ENCODE measurements at regions not wholly inside any gene's neighbourhood (a gene's known extent, or its start where the extent isn't known, plus 50 kb on each side); places are given as distances from the start of the nearest gene placed in this dataset.
"Not testable (repeated sequence)": the region's sequence is repeated elsewhere in the genome, so short reads cannot be mapped to it uniquely, and the experiment has no call there.

GRCh38 chr10:9160275-9160674 lies 1105.8 kb downstream of the GATA3 start:
- no peak overlapping the region for H3K4me3 ChIP-seq (ENCODE audit: extremely low read depth, insufficient read depth, low read length, poor library complexity, severe bottlenecking)
- H3K27ac ChIP-seq (ENCODE audit: low read depth, low read length, severe bottlenecking), result no peak overlapping the region
- no peaks in the 10 kb centered on the region for H3K4me1 ChIP-seq (ENCODE audit: control insufficient read depth, insufficient read depth, low read length, poor library complexity, severe bottlenecking)
- 50 to 82% methylated on average over 1 to 2 of the region's 2 CpGs for WGBS, 2 experiments (ENCODE audit: insufficient coverage in 2 of 2)
- H3K9me3 ChIP-seq (ENCODE audit: control insufficient read depth, low read length), result peaks cover 15% of the 10 kb centered on the region
- H3K36me3 ChIP-seq (ENCODE audit: control insufficient read depth, insufficient read depth, low read length), result no peaks in the 10 kb centered on the region

- Histone ChIP-seq H3K27ac (ENCODE audit: low read depth, low read length, severe bottlenecking) (no peak overlapping the region), H3K4me1 (ENCODE audit: control insufficient read depth, insufficient read depth, low read length, poor library complexity, severe bottlenecking) (no peaks in the 10 kb centered on the region), H3K4me3 (ENCODE audit: extremely low read depth, insufficient read depth, low read length, poor library complexity, severe bottlenecking) (no peak overlapping the region), H3K36me3 (ENCODE audit: control insufficient read depth, insufficient read depth, low read length) (no peaks in the 10 kb centered on the region), H3K9me3 (ENCODE audit: control insufficient read depth, low read length) (peaks cover 15% of the 10 kb centered on the region)
- 100% methylated on average over 1 of the region's 2 CpGs; no CpG with 5 or more reads in 1 of the 2 experiments for WGBS, 2 experiments (ENCODE audit: insufficient coverage in 2 of 2)
Observed at GRCh38 chr10:9163699-9164098, 1109.2 kb downstream of the GATA3 start.

- Histone ChIP-seq H3K9me3 (ENCODE audit: control insufficient read depth, low read length) (no peaks in the 10 kb centered on the region), H3K36me3 (ENCODE audit: control insufficient read depth, insufficient read depth, low read length) (no peaks in the 10 kb centered on the region), H3K4me1 (ENCODE audit: control insufficient read depth, insufficient read depth, low read length, poor library complexity, severe bottlenecking) (no peaks in the 10 kb centered on the region), H3K4me3 (ENCODE audit: extremely low read depth, insufficient read depth, low read length, poor library complexity, severe bottlenecking) (no peak overlapping the region), H3K27ac (ENCODE audit: low read depth, low read length, severe bottlenecking) (no peak overlapping the region)
- WGBS, 2 experiments (ENCODE audit: insufficient coverage in 2 of 2), result no CpG with 5 or more reads among the region's 4 CpGs
Observed at GRCh38 chr10:9166770-9167169, 1112.3 kb downstream of the GATA3 start.

- Histone ChIP-seq H3K4me1 (ENCODE audit: control insufficient read depth, insufficient read depth, low read length, poor library complexity, severe bottlenecking) (no peaks in the 10 kb centered on the region), H3K27ac (ENCODE audit: low read depth, low read length, severe bottlenecking) (no peak overlapping the region), H3K4me3 (ENCODE audit: extremely low read depth, insufficient read depth, low read length, poor library complexity, severe bottlenecking) (no peak overlapping the region), H3K36me3 (ENCODE audit: control insufficient read depth, insufficient read depth, low read length) (no peaks in the 10 kb centered on the region), H3K9me3 (ENCODE audit: control insufficient read depth, low read length) (no peaks in the 10 kb centered on the region)
- WGBS, 2 experiments (ENCODE audit: insufficient coverage in 2 of 2), result no CpG with 5 or more reads among the region's 1 CpG
Observed at GRCh38 chr10:9172276-9172675, 1117.8 kb downstream of the GATA3 start.

- H3K4me1 ChIP-seq (ENCODE audit: control insufficient read depth, insufficient read depth, low read length, poor library complexity, severe bottlenecking), result no peaks in the 10 kb centered on the region
- H3K27ac ChIP-seq (ENCODE audit: low read depth, low read length, severe bottlenecking), result no peak overlapping the region
- H3K9me3 ChIP-seq (ENCODE audit: control insufficient read depth, low read length), result no peaks in the 10 kb centered on the region
Observed at GRCh38 chr10:9175200-9175599, 1120.7 kb downstream of the GATA3 start.

GRCh38 chr10:9183197-9183880 lies 1128.9 kb downstream of the GATA3 start:
- H3K27ac ChIP-seq (ENCODE audit: low read depth, low read length, severe bottlenecking); H3K4me1 ChIP-seq (ENCODE audit: control insufficient read depth, insufficient read depth, low read length, poor library complexity, severe bottlenecking); H3K9me3 ChIP-seq (ENCODE audit: control insufficient read depth, low read length); H3K36me3 ChIP-seq (ENCODE audit: control insufficient read depth, insufficient read depth, low read length); H3K4me3 ChIP-seq (ENCODE audit: extremely low read depth, insufficient read depth, low read length, poor library complexity, severe bottlenecking): not testable (repeated sequence)
- 96 to 99% methylated on average over 31 of the region's 48 CpGs for whole genome bisulfite sequencing, 2 experiments (ENCODE audit: insufficient coverage in 2 of 2)

More at GRCh38 chr10:9175200-9175599, 1120.7 kb downstream of the GATA3 start:
- H3K4me3 ChIP-seq (ENCODE audit: extremely low read depth, insufficient read depth, low read length, poor library complexity, severe bottlenecking), result no peak overlapping the region
- H3K36me3 ChIP-seq (ENCODE audit: control insufficient read depth, insufficient read depth, low read length), result no peaks in the 10 kb centered on the region

- H3K36me3 ChIP-seq (ENCODE audit: control insufficient read depth, insufficient read depth, low read length), result no peaks in the 10 kb centered on the region
- no CpG with 5 or more reads among the region's 3 CpGs for WGBS, 2 experiments (ENCODE audit: insufficient coverage in 2 of 2)
- H3K27ac ChIP-seq (ENCODE audit: low read depth, low read length, severe bottlenecking), result no peak overlapping the region
- H3K9me3 ChIP-seq (ENCODE audit: control insufficient read depth, low read length), result no peaks in the 10 kb centered on the region
- no peaks in the 10 kb centered on the region for H3K4me1 ChIP-seq (ENCODE audit: control insufficient read depth, insufficient read depth, low read length, poor library complexity, severe bottlenecking)
- H3K4me3 ChIP-seq (ENCODE audit: extremely low read depth, insufficient read depth, low read length, poor library complexity, severe bottlenecking), result no peak overlapping the region
Observed at GRCh38 chr10:9188022-9188810, 1133.7 kb downstream of the GATA3 start.

GRCh38 chr10:9189448-9189847 lies 1135.0 kb downstream of the GATA3 start:
- Histone ChIP-seq H3K9me3 (ENCODE audit: control insufficient read depth, low read length) (no peaks in the 10 kb centered on the region), H3K36me3 (ENCODE audit: control insufficient read depth, insufficient read depth, low read length) (no peaks in the 10 kb centered on the region), H3K4me1 (ENCODE audit: control insufficient read depth, insufficient read depth, low read length, poor library complexity, severe bottlenecking) (no peaks in the 10 kb centered on the region), H3K4me3 (ENCODE audit: extremely low read depth, insufficient read depth, low read length, poor library complexity, severe bottlenecking) (no peak overlapping the region), H3K27ac (ENCODE audit: low read depth, low read length, severe bottlenecking) (no peak overlapping the region)
- WGBS, 2 experiments (ENCODE audit: insufficient coverage in 2 of 2), result no CpG with 5 or more reads among the region's 2 CpGs

- Histone ChIP-seq H3K9me3 (ENCODE audit: control insufficient read depth, low read length) (no peaks in the 10 kb centered on the region), H3K27ac (ENCODE audit: low read depth, low read length, severe bottlenecking) (no peak overlapping the region), H3K4me1 (ENCODE audit: control insufficient read depth, insufficient read depth, low read length, poor library complexity, severe bottlenecking) (peaks cover 1% of the 10 kb centered on the region), H3K36me3 (ENCODE audit: control insufficient read depth, insufficient read depth, low read length) (no peaks in the 10 kb centered on the region), H3K4me3 (ENCODE audit: extremely low read depth, insufficient read depth, low read length, poor library complexity, severe bottlenecking) (no peak overlapping the region)
- WGBS, 2 experiments (ENCODE audit: insufficient coverage in 2 of 2), result 76 to 86% methylated on average over 2 of the region's 6 CpGs
Observed at GRCh38 chr10:9193120-9193519, 1138.6 kb downstream of the GATA3 start.

GRCh38 chr10:9195385-9195784 lies 1140.9 kb downstream of the GATA3 start:
- WGBS, 2 experiments (ENCODE audit: insufficient coverage in 2 of 2), result 60% methylated on average over 1 of the region's 2 CpGs; no CpG with 5 or more reads in 1 of the 2 experiments
- Histone ChIP-seq H3K4me3 (ENCODE audit: extremely low read depth, insufficient read depth, low read length, poor library complexity, severe bottlenecking) (no peak overlapping the region), H3K9me3 (ENCODE audit: control insufficient read depth, low read length) (no peaks in the 10 kb centered on the region), H3K4me1 (ENCODE audit: control insufficient read depth, insufficient read depth, low read length, poor library complexity, severe bottlenecking) (peaks cover 12% of the 10 kb centered on the region), H3K27ac (ENCODE audit: low read depth, low read length, severe bottlenecking) (no peak overlapping the region), H3K36me3 (ENCODE audit: control insufficient read depth, insufficient read depth, low read length) (no peaks in the 10 kb centered on the region)

- Histone ChIP-seq H3K36me3 (ENCODE audit: control insufficient read depth, insufficient read depth, low read length) (no peaks in the 10 kb centered on the region), H3K4me3 (ENCODE audit: extremely low read depth, insufficient read depth, low read length, poor library complexity, severe bottlenecking) (no peak overlapping the region), H3K9me3 (ENCODE audit: control insufficient read depth, low read length) (no peaks in the 10 kb centered on the region), H3K27ac (ENCODE audit: low read depth, low read length, severe bottlenecking) (no peak overlapping the region), H3K4me1 (ENCODE audit: control insufficient read depth, insufficient read depth, low read length, poor library complexity, severe bottlenecking) (peaks cover 12% of the 10 kb centered on the region)
- WGBS, 2 experiments (ENCODE audit: insufficient coverage in 2 of 2), result 33 to 64% methylated on average over 2 of the region's 4 CpGs
Observed at GRCh38 chr10:9198611-9199010, 1144.1 kb downstream of the GATA3 start.
